Omental fat pad (tissue), 3 donors: ENCODE measurements at regions not wholly inside any gene's neighbourhood (a gene's known extent, or its start where the extent isn't known, plus 50 kb on each side); places are given as distances from the start of the nearest gene placed in this dataset.

ENCODE experiments used
- ATAC-seq: fragments of 150-250 bp; one replicate; pipeline ENCODE4 v1.9.1; 2016; ENCODE audit warnings: mild to moderate bottlenecking, moderate library complexity; ENCODE audit not compliant: low FRiP score
- DNase-seq: peaks from one replicate; pipeline ENCODE4 v3.0.0-alpha.2; 2019; ENCODE audit warnings: low spot score
- CTCF ChIP-seq, 3 donors: fragments of 450-650 bp; IDR thresholded peaks; one replicate each; pipeline ENCODE4 v1.5.1; 2016 to 2017; ENCODE audit warnings: antibody characterized with exemption in 3 of 3, mild to moderate bottlenecking in 3 of 3, moderate library complexity in 2 of 3

- TF ChIP-seq CTCF (IDR thresholded peaks at IDR 0.05), result peak in 1 of 3 donors; percentile 23
- ATAC-seq (peak; percentile 75), DNase-seq (peak; percentile 78)
These were observed 81.4 kb upstream of the PAPOLG start for GRCh38 chr2:60674524-60675165.

- DNase-seq (no peak), ATAC-seq (no peak)
- TF ChIP-seq CTCF (IDR thresholded peaks at IDR 0.05), result no peak
These were observed 80.8 kb upstream of the PAPOLG start for GRCh38 chr2:60675301-60675700.

GRCh38 chr2:60676706-60677330 lies 79.2 kb upstream of the PAPOLG start:
- DNase-seq (no peak), ATAC-seq (no peak)
- no peak for TF ChIP-seq CTCF (IDR thresholded peaks at IDR 0.05)

GRCh38 chr2:60677356-60677755 lies 78.7 kb upstream of the PAPOLG start:
- no peak for TF ChIP-seq CTCF (IDR thresholded peaks at IDR 0.05)
- no peak for ATAC-seq
- DNase-seq, result no peak

GRCh38 chr2:60678551-60678950 lies 77.5 kb upstream of the PAPOLG start:
- TF ChIP-seq CTCF (IDR thresholded peaks at IDR 0.05), result no peak
- ATAC-seq (no peak), DNase-seq (no peak)

- no peak for TF ChIP-seq CTCF (IDR thresholded peaks at IDR 0.05)
- DNase-seq, result no peak
- no peak for ATAC-seq
These were observed 76.9 kb upstream of the PAPOLG start for GRCh38 chr2:60679036-60679780.
